RWPE2 (cell line): ENCODE measurements at regions not wholly inside any gene's neighbourhood (a gene's known extent, or its start where the extent isn't known, plus 50 kb on each side); places are given as distances from the start of the nearest gene placed in this dataset.

Experiments used
- ATAC-seq: fragments of 200-7000 bp; cut with Tn5 transposase; 3 replicates; pipeline ENCODE4 v1.9.1; 2021; ENCODE audit warnings: low read depth
- DNase-seq: peaks from one replicate; pipeline ENCODE4 v3.0.0-alpha.2; 2020; ENCODE audit warnings: low spot score
- H3K27ac ChIP-seq: fragments of 450-650 bp; 2 replicates; pipeline ENCODE4 v1.5.1; 2017; ENCODE audit warnings: mild to moderate bottlenecking; ENCODE audit not compliant: poor library complexity, severe bottlenecking
- H3K27me3 ChIP-seq: fragments of 250-450 bp; sonication (Bioruptor Pico); 2 replicates; pipeline ENCODE4 v1.5.1; 2021; ENCODE audit warnings: mild to moderate bottlenecking, moderate library complexity; ENCODE audit not compliant: insufficient read depth, poor library complexity, severe bottlenecking
- H3K36me3 ChIP-seq: fragments of 250-450 bp; sonication (Bioruptor Pico); 2 replicates; pipeline ENCODE4 v1.5.1; 2020; ENCODE audit warnings: low read depth, mild to moderate bottlenecking, moderate library complexity
- H3K4me1 ChIP-seq: fragments of 250-450 bp; sonication (Bioruptor Pico); 2 replicates; pipeline ENCODE4 v1.5.1; 2021; ENCODE audit warnings: mild to moderate bottlenecking, moderate library complexity; ENCODE audit not compliant: insufficient read depth, poor library complexity, severe bottlenecking
- H3K4me3 ChIP-seq: fragments of 250-450 bp; sonication (Bioruptor Pico); 2 replicates; pipeline ENCODE4 v1.5.1; 2021; ENCODE audit warnings: mild to moderate bottlenecking, moderate library complexity; ENCODE audit not compliant: severe bottlenecking
- H3K9me3 ChIP-seq: fragments of 250-450 bp; sonication (Bioruptor Pico); 2 replicates; pipeline ENCODE4 v1.5.1; 2021; ENCODE audit warnings: mild to moderate bottlenecking, moderate library complexity; ENCODE audit not compliant: severe bottlenecking
- CTCF ChIP-seq: fragments of 450-650 bp; IDR thresholded peaks from one replicate; pipeline ENCODE4 v1.5.1; 2017; ENCODE audit warnings: mild to moderate bottlenecking, moderate library complexity; ENCODE audit not compliant: poor library complexity, severe bottlenecking

GRCh38 chr7:25671111-25671510, 442.8 kb upstream of the NPVF start:
- no peaks in the 10 kb centered on the region for H3K36me3 ChIP-seq
- no peaks in the 10 kb centered on the region for H3K4me1 ChIP-seq
- DNase-seq (no peak), ATAC-seq (no peak)
- H3K27me3 ChIP-seq, result peaks cover 9% of the 10 kb centered on the region
- no peaks in the 10 kb centered on the region for H3K9me3 ChIP-seq
- TF ChIP-seq CTCF, result no peak
- no peak overlapping the region for H3K4me3 ChIP-seq
- H3K27ac ChIP-seq, result no peak overlapping the region

- no peak for ATAC-seq
- TF ChIP-seq CTCF, result no peak
- DNase-seq, result no peak
- Histone ChIP-seq H3K36me3 (no peaks in the 10 kb centered on the region), H3K27me3 (peaks cover 5% of the 10 kb centered on the region), H3K4me3 (no peak overlapping the region), H3K9me3 (no peaks in the 10 kb centered on the region), H3K27ac (no peak overlapping the region), H3K4me1 (no peaks in the 10 kb centered on the region)
Measured at GRCh38 chr7:25672496-25672895, 444.2 kb upstream of the NPVF start.

- H3K27ac ChIP-seq, result no peak overlapping the region
- no peaks in the 10 kb centered on the region for H3K9me3 ChIP-seq
- ATAC-seq, result no peak
- H3K4me1 ChIP-seq, result no peaks in the 10 kb centered on the region
- no peak overlapping the region for H3K4me3 ChIP-seq
- no peak for DNase-seq
- H3K27me3 ChIP-seq, result no peaks in the 10 kb centered on the region
- no peak for TF ChIP-seq CTCF
- H3K36me3 ChIP-seq, result no peaks in the 10 kb centered on the region
Measured at GRCh38 chr7:25675789-25676474, 447.6 kb upstream of the NPVF start.

- Histone ChIP-seq H3K4me1 (no peaks in the 10 kb centered on the region), H3K27me3 (no peaks in the 10 kb centered on the region), H3K36me3 (no peaks in the 10 kb centered on the region), H3K4me3 (no peak overlapping the region), H3K9me3 (no peaks in the 10 kb centered on the region), H3K27ac (no peak overlapping the region)
- DNase-seq (no peak), ATAC-seq (no peak)
- no peak for TF ChIP-seq CTCF
Measured at GRCh38 chr7:25677595-25677994, 449.3 kb upstream of the NPVF start.

- Histone ChIP-seq H3K27me3 (peaks cover 3% of the 10 kb centered on the region), H3K36me3 (no peaks in the 10 kb centered on the region), H3K4me1 (no peaks in the 10 kb centered on the region), H3K9me3 (no peaks in the 10 kb centered on the region), H3K4me3 (no peak overlapping the region), H3K27ac (no peak overlapping the region)
- no peak for TF ChIP-seq CTCF
- DNase-seq (no peak), ATAC-seq (no peak)
Measured at GRCh38 chr7:25678215-25678614, 449.9 kb upstream of the NPVF start.
